HG02678 (cell line): ENCODE measurements at regions not wholly inside any gene's neighbourhood (a gene's known extent, or its start where the extent isn't known, plus 50 kb on each side); places are given as distances from the start of the nearest gene placed in this dataset.

Experiments used
- ATAC-seq: cut with Tn5 transposase; IDR thresholded peaks from one replicate; pipeline ENCODE4 v1.9.1; 2021; ENCODE audit warnings: mild to moderate bottlenecking, moderate library complexity; ENCODE audit not compliant: unreplicated experiment

- ATAC-seq = no peak
Measured at GRCh38 chr11:115721296-115721995, 217.2 kb upstream of the CADM1 start.

- no peak for ATAC-seq
Measured at GRCh38 chr11:115720602-115721245, 216.5 kb upstream of the CADM1 start.

DNA sequence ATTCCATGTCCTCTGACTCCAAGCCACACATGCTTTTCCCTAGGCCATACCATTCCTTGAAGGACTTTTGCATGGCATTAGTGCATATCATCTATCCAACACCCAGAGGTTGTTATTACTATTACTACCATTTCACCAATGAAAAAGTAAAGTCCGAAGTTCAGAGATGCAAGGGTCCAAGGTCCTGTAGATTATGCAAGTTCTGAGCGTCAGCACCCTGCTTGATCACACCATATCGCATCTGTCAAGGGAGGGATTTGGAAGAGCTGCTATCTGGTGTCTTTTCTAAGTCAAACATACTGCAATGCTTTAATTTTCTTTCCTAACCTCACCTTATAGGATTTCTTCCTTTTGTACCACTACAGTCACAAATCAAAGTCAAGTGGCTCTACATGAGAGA is 214.7 kb upstream of the CADM1 start:
- no peak for ATAC-seq

- no peak for ATAC-seq
Measured at GRCh38 chr11:115718106-115718505, 213.9 kb upstream of the CADM1 start.

DNA sequence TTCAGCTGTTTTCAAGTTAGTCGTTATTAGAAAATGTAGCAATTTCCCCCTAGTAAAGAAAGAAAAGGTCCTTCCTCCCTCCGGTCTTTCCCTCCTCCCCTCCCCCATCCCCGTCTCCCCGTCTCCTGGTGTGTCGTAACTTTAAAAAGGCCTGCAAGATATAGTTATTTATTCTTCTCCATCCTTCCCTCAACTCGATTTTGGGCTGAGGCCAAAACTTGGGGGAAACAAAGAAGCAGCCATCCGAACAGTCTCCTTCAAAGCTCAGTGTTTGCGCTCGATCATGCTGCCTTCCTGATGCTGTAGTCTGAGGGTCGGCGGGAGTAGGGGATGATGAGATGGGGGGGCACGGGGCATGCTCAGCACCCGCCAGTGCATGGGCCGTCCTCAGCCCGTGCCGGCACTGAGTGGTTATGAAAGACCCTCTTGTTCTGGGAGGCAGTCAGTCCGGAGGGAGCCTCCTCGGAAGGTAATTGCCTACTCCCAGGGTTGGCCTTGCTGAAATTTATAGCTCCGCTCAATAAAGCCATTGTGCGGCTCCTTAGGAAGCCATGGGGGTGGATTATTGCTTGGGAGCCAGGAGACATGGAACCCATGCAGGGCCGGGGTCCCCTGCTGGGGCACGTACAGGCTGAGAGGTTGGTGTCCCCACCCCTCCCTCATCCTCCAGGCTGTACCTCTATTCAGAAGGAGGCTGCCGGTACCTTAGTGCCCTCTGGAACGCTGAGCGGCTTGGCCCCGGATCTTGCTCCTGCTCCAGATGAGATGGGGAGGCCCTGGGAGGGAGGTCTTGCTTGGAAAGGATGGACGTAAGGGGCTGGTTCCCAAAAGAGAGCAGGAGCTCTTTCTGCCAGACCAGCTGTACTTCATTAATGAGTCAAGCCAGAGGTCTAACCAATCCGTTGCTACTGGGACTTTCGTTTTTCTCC is 212.7 kb upstream of the CADM1 start:
- no peak for ATAC-seq

GRCh38 chr11:115716080-115716479 is 211.9 kb upstream of the CADM1 start:
- no peak for ATAC-seq

DNA sequence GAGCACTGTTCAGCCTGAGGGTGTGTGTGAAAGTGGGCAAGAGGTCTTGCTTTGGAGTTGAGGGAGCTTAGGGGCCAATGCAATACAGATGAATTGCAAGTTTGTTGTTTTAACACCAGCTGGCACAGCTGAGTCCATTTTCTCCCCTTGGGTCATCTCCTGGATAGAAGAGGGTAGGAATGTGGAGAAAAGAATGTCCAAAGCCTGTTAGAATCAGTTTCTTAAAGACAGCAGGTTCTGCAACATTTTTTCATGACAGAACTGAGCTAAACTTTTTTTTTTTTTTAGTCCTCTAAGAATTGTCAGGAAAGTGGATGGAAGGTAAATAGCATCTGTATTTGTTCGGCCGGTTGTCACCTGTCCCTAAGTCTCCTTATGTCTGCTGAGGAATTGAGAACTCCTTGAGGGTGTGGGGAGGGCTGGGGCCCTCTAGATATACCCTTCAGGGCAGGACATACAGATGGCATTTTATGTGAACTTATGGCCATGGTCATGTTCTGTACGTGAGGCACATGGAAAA is 211.1 kb upstream of the CADM1 start:
- no peak for ATAC-seq

GRCh38 chr11:115712296-115712695 is 208.1 kb upstream of the CADM1 start:
- no peak for ATAC-seq

GRCh38 chr11:115710980-115711379 is 206.8 kb upstream of the CADM1 start:
- no peak for ATAC-seq

- no peak for ATAC-seq
Measured at GRCh38 chr11:115710426-115710825, 206.2 kb upstream of the CADM1 start.

DNA sequence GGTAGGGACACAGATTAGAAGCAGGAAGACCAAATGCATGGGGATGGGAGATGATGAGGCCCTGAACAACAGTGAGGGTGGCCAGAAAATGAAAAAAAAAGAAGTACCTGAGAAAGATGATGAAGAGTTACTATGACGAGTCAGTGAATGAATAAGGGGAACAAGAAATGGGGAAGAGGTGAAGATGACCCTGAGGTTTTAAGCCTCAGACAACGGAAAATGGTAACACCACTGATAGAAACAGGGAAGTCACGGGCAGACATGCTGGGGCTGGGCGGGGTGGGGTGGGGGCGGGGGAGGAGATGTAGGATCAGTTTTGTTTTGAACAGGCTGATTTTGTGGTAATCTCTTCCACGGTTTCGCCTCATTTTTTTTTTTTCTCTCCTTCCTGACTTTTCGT is 205.1 kb upstream of the CADM1 start:
- no peak for ATAC-seq

GRCh38 chr11:115707180-115707905 is 203.1 kb upstream of the CADM1 start:
- ATAC-seq = no peak

GRCh38 chr11:115706626-115707135 is 202.5 kb upstream of the CADM1 start:
- no peak for ATAC-seq

DNA sequence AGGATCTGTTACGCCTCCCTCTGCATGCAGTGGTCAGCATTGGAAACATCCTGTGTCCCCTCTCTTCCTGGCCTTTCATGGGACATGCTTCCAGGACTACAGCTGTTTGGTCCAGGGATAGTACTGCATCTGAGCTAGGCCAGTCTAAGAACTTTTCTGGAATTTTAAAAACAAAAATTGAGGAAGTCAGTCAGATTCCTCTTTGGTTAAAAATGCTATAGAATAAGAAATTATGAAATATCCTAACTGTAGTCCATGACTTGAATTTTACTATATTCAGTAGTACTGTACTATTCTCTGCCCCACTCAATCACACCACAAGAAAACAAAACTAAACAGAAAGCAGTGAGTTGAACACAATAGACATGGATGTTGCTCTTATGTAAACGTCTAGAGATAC is 201.0 kb upstream of the CADM1 start:
- no peak for ATAC-seq

DNA sequence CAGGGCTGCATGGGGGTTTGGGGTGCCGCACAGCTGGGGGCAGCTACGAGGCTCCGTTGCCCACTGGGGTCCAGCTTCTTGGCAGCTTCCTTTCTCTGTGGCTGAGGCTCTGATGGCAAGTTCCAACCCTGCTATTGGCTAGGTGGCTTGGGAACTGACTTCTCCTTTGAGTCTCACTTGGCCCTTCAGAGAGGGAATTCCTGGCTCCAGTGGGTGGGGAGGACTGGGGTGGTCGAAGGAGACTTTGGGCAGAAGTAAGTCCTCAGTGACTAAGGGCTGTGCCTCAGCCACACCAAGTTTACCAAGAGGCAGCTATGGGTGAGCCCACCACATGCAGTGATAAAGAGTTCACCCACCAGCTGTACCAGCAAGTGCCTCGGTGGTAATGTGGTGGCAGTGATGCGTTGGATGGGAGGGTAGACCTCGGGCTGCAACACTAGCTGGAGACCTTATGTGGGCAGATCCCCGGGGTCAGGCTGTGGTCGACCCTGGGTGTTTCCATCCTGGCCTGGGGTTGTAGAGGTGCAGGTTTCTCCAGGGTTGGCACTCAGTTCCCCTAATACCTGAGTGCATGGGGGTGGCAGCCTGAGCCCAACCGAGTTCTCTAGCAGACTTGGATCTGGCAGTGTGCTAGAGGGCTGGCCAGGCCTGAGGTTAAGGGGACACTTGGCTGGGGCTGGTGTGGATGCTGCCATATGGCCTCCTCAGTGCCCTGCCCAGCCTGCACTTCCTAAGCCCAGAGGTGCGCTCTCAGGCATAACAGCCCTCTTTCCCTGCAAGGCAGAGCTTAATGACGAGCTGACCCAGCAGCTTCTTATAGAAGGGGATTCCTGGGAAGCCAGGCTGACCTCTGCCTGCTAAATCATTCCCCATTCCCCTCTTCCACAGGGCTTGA is 197.0 kb upstream of the CADM1 start:
- no peak for ATAC-seq

GRCh38 chr11:115700496-115700895 is 196.3 kb upstream of the CADM1 start:
- no peak for ATAC-seq

GRCh38 chr11:115699733-115700132 is 195.5 kb upstream of the CADM1 start:
- ATAC-seq = no peak

DNA sequence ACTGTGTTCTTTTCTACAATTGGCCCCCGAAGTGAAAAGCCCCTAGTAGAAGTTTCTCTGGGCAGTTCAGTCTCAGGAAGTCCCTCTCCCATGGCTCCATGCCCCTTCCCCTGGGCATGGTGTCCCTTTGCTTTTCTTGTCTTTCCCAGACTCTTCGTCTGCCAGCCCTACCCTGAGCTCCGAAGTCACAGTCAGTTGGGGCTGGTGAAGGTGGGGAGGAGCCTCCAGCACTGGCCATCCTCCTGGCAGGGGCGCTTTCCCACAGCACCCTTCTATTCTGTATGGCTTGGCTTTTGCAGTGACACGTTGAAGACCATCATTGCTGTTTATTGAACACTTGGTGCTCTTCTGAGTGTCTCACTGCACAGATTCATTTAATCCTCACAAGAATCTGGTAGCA is 195.1 kb upstream of the CADM1 start:
- ATAC-seq = no peak

- ATAC-seq = no peak
Measured at GRCh38 chr11:115698243-115698642, 194.0 kb upstream of the CADM1 start.

DNA sequence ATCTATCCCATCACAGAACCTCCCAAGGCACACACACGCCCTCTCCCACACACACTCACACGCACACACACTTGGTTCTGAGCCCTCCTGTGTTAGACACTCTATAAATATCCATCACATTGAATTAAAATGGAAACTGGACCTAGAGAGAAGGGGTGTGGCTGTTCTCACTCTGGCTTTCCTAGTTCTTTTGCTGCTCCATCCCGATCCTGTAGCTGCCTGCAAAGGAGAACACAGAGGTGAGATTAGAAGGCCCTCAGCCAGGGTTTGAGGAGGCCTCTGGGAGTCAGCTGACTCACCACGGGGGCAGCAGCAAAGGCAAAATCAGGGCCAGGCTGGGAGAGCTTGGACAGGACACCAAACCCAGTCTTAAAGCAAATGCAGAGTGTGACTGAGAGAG is 192.3 kb upstream of the CADM1 start:
- ATAC-seq = no peak
